GM23338 (cell line): ENCODE measurements at regions not wholly inside any gene's neighbourhood (a gene's known extent, or its start where the extent isn't known, plus 50 kb on each side); places are given as distances from the start of the nearest gene placed in this dataset.

Source experiments
- ATAC-seq: fragments of 200-7000 bp; cut with Tn5 transposase; 3 replicates; pipeline ENCODE4 v1.9.1; 2020
- DNase-seq: peaks from one replicate; pipeline ENCODE4 v3.0.0-alpha.2; 2015; ENCODE audit warnings: low spot score
- H2AFZ ChIP-seq: fragments of 200-600 bp; sonication (generic); 2 replicates; pipeline ENCODE4 v1.8.0; 2016; ENCODE audit warnings: antibody characterized with exemption, mild to moderate bottlenecking, moderate library complexity
- H3F3A ChIP-seq: fragments of 200-600 bp; sonication (generic); replicated peaks from 2 replicates; pipeline ENCODE4 v1.8.0; 2017; ENCODE audit warnings: antibody characterized with exemption, mixed run types, low read depth
- H3K27ac ChIP-seq: fragments of 200-600 bp; sonication (generic); 2 replicates; pipeline ENCODE4 v1.6.1; 2016; ENCODE audit warnings: low read depth
- H3K27me3 ChIP-seq: fragments of 200-600 bp; sonication (generic); 2 replicates; pipeline ENCODE4 v1.8.0; 2016; ENCODE audit warnings: mild to moderate bottlenecking, mixed run types, moderate library complexity; ENCODE audit not compliant: insufficient read depth
- H3K36me3 ChIP-seq: fragments of 200-600 bp; sonication (generic); 2 replicates; pipeline ENCODE4 v1.8.0; 2016; ENCODE audit warnings: mild to moderate bottlenecking; ENCODE audit not compliant: insufficient read depth
- H3K4me1 ChIP-seq: fragments of 200-600 bp; sonication (generic); 2 replicates; pipeline ENCODE4 v1.8.0; 2016; ENCODE audit warnings: mild to moderate bottlenecking, moderate library complexity; ENCODE audit not compliant: insufficient read depth
- H3K4me2 ChIP-seq: fragments of 200-600 bp; sonication (generic); 2 replicates; pipeline ENCODE4 v1.7.1; 2017; ENCODE audit warnings: mixed run types
- H3K4me3 ChIP-seq: fragments of 200-600 bp; sonication (generic); 2 replicates; pipeline ENCODE4 v1.6.1; 2016; ENCODE audit warnings: mixed run types
- H3K79me2 ChIP-seq: fragments of 200-600 bp; sonication (generic); replicated peaks from 2 replicates; pipeline ENCODE4 v1.8.0; 2017; ENCODE audit warnings: mild to moderate bottlenecking; ENCODE audit not compliant: insufficient read depth
- H3K9me2 ChIP-seq: fragments of 200-600 bp; sonication (generic); 2 replicates; pipeline ENCODE4 v1.8.0; 2017; ENCODE audit not compliant: insufficient read depth
- H4K20me1 ChIP-seq: fragments of 200-600 bp; sonication (generic); replicated peaks from 2 replicates; pipeline ENCODE4 v1.8.0; 2017; ENCODE audit warnings: mild to moderate bottlenecking; ENCODE audit not compliant: insufficient read depth
- H3K27ac Mint-ChIP-seq: 2 replicates; pipeline ENCODE4 v1.8.0; 2020; ENCODE audit warnings: inconsistent platforms, mild to moderate bottlenecking, moderate library complexity, mixed read lengths
- H3K27me3 Mint-ChIP-seq: 3 replicates; pipeline ENCODE4 v1.8.0; 2022; ENCODE audit warnings: low read depth, mild to moderate bottlenecking, moderate library complexity, mixed read lengths, inconsistent platforms; ENCODE audit not compliant: insufficient read depth, poor library complexity
- H3K36me3 Mint-ChIP-seq: 3 replicates; pipeline ENCODE4 v1.8.0; 2021; ENCODE audit warnings: low read depth, mild to moderate bottlenecking, inconsistent platforms, moderate library complexity, mixed read lengths
- H3K4me1 Mint-ChIP-seq: 3 replicates; pipeline ENCODE4 v1.8.0; 2020; ENCODE audit warnings: mild to moderate bottlenecking, inconsistent platforms, mixed read lengths
- H3K4me3 Mint-ChIP-seq: 3 replicates; pipeline ENCODE4 v1.8.0; 2021; ENCODE audit warnings: moderate library complexity, mild to moderate bottlenecking, inconsistent platforms, mixed read lengths
- H3K9me3 Mint-ChIP-seq: 3 replicates; pipeline ENCODE4 v1.8.0; 2020; ENCODE audit warnings: moderate library complexity, mild to moderate bottlenecking, inconsistent platforms, mixed read lengths
- CREB1 ChIP-seq: fragments of 250-450 bp; sonication (Bioruptor Pico); IDR thresholded peaks from 2 replicates; pipeline ENCODE4 v1.5.0; 2020; ENCODE audit warnings: low read depth, mild to moderate bottlenecking, moderate library complexity
- EZH2 ChIP-seq: fragments of 200-600 bp; sonication (generic); IDR thresholded peaks from one replicate; pipeline ENCODE4 v1.8.0; 2017; ENCODE audit warnings: antibody characterized with exemption, mild to moderate bottlenecking, low read depth; ENCODE audit not compliant: unreplicated experiment
- EZH2phosphoT487 ChIP-seq: fragments of 200-600 bp; sonication (generic); IDR thresholded peaks from one replicate; pipeline ENCODE4 v1.8.1; 2018; ENCODE audit warnings: antibody characterized with exemption; ENCODE audit not compliant: unreplicated experiment
- JUNB ChIP-seq: IDR thresholded peaks from one replicate; pipeline ENCODE4 v1.6.1; 2016; ENCODE audit warnings: antibody characterized with exemption; ENCODE audit not compliant: unreplicated experiment
- STAT1 ChIP-seq: IDR thresholded peaks from one replicate; pipeline ENCODE4 v1.6.1; 2016; ENCODE audit warnings: antibody characterized with exemption; ENCODE audit not compliant: unreplicated experiment
- ZNF114 ChIP-seq: fragments of 250-450 bp; sonication (Bioruptor Pico); IDR thresholded peaks from 2 replicates; pipeline ENCODE4 v1.5.0; 2020; ENCODE audit warnings: mild to moderate bottlenecking, moderate library complexity
- ZNF331 ChIP-seq: fragments of 250-450 bp; sonication (Bioruptor Pico); IDR thresholded peaks from 2 replicates; pipeline ENCODE4 v1.5.0; 2020; ENCODE audit warnings: low read depth, mild to moderate bottlenecking, moderate library complexity
- TF ChIP-seq, protein P1 (sequence below), 2 experiments: fragments of 200-600 bp in 1 of 2; sonication (generic) in 1 of 2; conservative IDR thresholded peaks; 2 replicates each; pipeline versions ENCODE4 v1.5.1 to v1.6.1; 2016 to 2017; ENCODE audit warnings: antibody characterized with exemption in 2 of 2, low read depth in 2 of 2, mild to moderate bottlenecking in 2 of 2, moderate library complexity in 1 of 2
- TF ChIP-seq, protein P2 (sequence below): IDR thresholded peaks from one replicate; pipeline ENCODE4 v1.6.1; 2018; ENCODE audit warnings: antibody characterized with exemption; ENCODE audit not compliant: unreplicated experiment
- TF ChIP-seq, protein P3 (sequence below): IDR thresholded peaks from 2 replicates; pipeline ENCODE4 v1.6.1; 2016; ENCODE audit warnings: antibody characterized with exemption

DNA sequence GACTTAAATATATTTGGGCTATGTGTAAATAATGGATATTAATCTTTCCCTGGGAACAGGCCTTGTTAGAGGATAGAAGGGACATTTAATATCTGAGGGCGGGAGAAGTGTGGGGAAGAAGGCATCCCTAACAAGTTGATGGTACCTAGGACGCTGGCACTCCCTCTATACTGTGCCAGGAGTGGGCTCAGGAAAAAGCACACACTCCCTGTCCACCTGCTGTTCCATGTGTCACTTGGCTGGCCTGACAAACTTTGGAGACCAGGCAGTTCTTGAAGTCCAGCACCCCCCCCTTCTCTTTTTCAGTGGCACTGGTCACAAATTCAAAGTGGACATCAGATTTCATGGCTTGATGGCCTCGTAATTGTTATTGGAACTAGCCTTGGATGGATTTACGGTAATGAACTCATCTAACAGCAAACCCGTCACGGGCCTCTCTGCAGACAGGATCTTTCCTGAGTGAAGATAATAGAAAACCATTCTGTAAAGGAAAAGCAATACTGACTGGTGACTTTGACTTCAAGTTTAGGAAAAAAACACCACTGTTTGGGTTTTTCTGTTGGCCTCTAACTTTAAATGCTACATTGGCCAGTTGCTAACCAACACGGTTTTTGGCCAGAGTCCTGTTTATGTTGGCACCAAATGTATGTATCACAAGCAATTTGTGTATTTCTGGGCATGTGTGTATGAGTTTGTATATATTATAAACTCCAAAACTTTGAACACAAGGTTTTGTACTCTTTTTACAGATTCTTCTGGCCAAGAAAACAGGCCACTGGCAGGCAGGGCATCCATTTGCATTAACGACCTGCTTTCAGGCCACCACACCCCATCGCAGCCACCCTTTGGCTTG, 552.6 kb downstream of the CCDC171 start:
- H3K4me1 Mint-ChIP-seq, result peaks cover 14% of the 10 kb centered on the region

DNA sequence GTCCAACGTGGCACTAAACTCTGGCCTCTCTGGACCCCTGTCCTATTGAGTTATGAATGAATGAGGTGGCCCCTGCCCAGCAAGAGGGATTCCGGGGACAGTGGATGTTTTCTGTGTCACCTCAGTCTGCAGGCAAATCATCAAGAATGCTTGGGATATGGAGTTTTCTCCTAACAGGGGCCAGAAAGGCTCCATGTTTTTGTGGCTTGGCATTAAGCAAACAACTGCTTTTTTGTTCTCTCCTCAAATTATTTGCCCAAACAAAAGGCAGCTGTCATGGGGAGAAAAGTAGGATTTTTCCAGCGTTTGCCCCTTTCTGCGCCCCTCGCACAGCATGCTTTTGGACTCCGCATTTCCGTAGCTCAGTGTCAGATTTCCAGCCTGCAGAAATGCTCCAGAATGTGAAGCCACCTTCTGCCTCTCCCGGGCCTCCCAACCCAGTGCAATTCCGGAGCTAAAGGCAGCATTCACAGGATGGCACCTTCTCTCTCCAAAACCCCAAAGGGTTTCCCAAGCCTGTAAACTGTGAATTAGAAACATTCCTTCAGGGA, 553.3 kb downstream of the CCDC171 start:
- Histone ChIP-seq H3K4me2 (0 out of 2 replicates have a peak overlapping the region, but pooled peaks have one; percentile 20), H3F3A (no peaks in the 10 kb centered on the region), H3K36me3 (no peaks in the 10 kb centered on the region), H3K4me1 (no peaks in the 10 kb centered on the region), H3K4me3 (no peak overlapping the region), H4K20me1 (no peaks in the 10 kb centered on the region), H3K27ac (no peak overlapping the region), H2AFZ (no peak overlapping the region), H3K9me2 (no peaks in the 10 kb centered on the region), H3K27me3 (no peaks in the 10 kb centered on the region), H3K79me2 (no peaks in the 10 kb centered on the region)
- ATAC-seq (peak; percentile 62), DNase-seq (peak; percentile 20)
- peaks cover 13% of the 10 kb centered on the region for H3K4me1 Mint-ChIP-seq
- no peaks in the 10 kb centered on the region for H3K9me3 Mint-ChIP-seq
- peak overlapping the region; percentile 23; the same call in 1 of the 2 replicates for H3K27ac Mint-ChIP-seq
- H3K27me3 Mint-ChIP-seq, result no peaks in the 10 kb centered on the region
- H3K36me3 Mint-ChIP-seq, result no peaks in the 10 kb centered on the region
- TF ChIP-seq, protein P1, sequence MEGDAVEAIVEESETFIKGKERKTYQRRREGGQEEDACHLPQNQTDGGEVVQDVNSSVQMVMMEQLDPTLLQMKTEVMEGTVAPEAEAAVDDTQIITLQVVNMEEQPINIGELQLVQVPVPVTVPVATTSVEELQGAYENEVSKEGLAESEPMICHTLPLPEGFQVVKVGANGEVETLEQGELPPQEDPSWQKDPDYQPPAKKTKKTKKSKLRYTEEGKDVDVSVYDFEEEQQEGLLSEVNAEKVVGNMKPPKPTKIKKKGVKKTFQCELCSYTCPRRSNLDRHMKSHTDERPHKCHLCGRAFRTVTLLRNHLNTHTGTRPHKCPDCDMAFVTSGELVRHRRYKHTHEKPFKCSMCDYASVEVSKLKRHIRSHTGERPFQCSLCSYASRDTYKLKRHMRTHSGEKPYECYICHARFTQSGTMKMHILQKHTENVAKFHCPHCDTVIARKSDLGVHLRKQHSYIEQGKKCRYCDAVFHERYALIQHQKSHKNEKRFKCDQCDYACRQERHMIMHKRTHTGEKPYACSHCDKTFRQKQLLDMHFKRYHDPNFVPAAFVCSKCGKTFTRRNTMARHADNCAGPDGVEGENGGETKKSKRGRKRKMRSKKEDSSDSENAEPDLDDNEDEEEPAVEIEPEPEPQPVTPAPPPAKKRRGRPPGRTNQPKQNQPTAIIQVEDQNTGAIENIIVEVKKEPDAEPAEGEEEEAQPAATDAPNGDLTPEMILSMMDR (conservative IDR thresholded peaks at IDR 0.05; ENCODE audit: low read depth in 2 of 2), result no peak
- TF ChIP-seq EZH2 (no peak), EZH2phosphoT487 (no peak), CREB1 (CRISPR knock-in tag) (no peak)
- H3K4me3 Mint-ChIP-seq, result no peak overlapping the region

More for the DNA sequence above, 552.6 kb downstream of the CCDC171 start:
- DNase-seq (no peak), ATAC-seq (no peak)
- H4K20me1 ChIP-seq, result no peaks in the 10 kb centered on the region
- no peaks in the 10 kb centered on the region for H3K27me3 ChIP-seq
- no peak overlapping the region for H3K27ac ChIP-seq
- Mint-ChIP-seq H3K27me3 (peaks cover under 1% of the 10 kb centered on the region), H3K36me3 (no peaks in the 10 kb centered on the region), H3K4me3 (no peak overlapping the region), H3K9me3 (no peaks in the 10 kb centered on the region), H3K27ac (no peak overlapping the region)
- H3K4me1 ChIP-seq, result no peaks in the 10 kb centered on the region
- H3K4me3 ChIP-seq, result no peak overlapping the region
- H3K36me3 ChIP-seq, result no peaks in the 10 kb centered on the region
- no peaks in the 10 kb centered on the region for H3F3A ChIP-seq
- H2AFZ ChIP-seq, result no peak overlapping the region
- no peaks in the 10 kb centered on the region for H3K79me2 ChIP-seq
- no peak for TF ChIP-seq ZNF331 (CRISPR knock-in tag)
- TF ChIP-seq JUNB, result no peak
- no peak for TF ChIP-seq CREB1 (CRISPR knock-in tag)
- H3K4me2 ChIP-seq, result no peak overlapping the region
- H3K9me2 ChIP-seq, result no peaks in the 10 kb centered on the region

DNA sequence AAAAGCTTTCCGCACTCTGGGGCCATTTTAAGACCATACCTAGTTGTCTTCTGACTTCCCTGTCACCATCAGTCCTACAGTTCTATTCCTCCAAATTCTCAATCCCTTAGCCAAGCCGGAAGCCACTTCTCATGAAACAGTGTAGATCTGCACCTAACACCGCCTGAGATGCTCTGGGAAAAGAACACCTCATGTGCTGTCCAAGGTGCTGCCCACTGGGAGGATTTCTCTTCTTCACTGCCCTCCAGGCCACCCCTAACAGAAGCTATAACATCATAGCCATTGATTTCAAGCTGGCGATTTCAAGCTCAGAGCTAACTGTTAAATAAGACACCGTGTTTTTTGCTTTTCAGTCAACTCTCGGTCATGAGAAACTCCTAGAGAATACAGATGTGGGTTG, 559.3 kb downstream of the CCDC171 start:
- H3K36me3 ChIP-seq, result no peaks in the 10 kb centered on the region
- no peaks in the 10 kb centered on the region for H3F3A ChIP-seq
- peak; percentile 64 for ATAC-seq
- H3K36me3 Mint-ChIP-seq, result no peaks in the 10 kb centered on the region
- peak; percentile 42 for DNase-seq
- H2AFZ ChIP-seq, result no peak overlapping the region
- H3K9me2 ChIP-seq, result no peaks in the 10 kb centered on the region
- no peak overlapping the region for H3K4me3 Mint-ChIP-seq
- H3K79me2 ChIP-seq, result no peaks in the 10 kb centered on the region
- no peaks in the 10 kb centered on the region for H3K27me3 ChIP-seq
- TF ChIP-seq, protein P2, sequence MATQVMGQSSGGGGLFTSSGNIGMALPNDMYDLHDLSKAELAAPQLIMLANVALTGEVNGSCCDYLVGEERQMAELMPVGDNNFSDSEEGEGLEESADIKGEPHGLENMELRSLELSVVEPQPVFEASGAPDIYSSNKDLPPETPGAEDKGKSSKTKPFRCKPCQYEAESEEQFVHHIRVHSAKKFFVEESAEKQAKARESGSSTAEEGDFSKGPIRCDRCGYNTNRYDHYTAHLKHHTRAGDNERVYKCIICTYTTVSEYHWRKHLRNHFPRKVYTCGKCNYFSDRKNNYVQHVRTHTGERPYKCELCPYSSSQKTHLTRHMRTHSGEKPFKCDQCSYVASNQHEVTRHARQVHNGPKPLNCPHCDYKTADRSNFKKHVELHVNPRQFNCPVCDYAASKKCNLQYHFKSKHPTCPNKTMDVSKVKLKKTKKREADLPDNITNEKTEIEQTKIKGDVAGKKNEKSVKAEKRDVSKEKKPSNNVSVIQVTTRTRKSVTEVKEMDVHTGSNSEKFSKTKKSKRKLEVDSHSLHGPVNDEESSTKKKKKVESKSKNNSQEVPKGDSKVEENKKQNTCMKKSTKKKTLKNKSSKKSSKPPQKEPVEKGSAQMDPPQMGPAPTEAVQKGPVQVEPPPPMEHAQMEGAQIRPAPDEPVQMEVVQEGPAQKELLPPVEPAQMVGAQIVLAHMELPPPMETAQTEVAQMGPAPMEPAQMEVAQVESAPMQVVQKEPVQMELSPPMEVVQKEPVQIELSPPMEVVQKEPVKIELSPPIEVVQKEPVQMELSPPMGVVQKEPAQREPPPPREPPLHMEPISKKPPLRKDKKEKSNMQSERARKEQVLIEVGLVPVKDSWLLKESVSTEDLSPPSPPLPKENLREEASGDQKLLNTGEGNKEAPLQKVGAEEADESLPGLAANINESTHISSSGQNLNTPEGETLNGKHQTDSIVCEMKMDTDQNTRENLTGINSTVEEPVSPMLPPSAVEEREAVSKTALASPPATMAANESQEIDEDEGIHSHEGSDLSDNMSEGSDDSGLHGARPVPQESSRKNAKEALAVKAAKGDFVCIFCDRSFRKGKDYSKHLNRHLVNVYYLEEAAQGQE, result peak; percentile 80
- TF ChIP-seq STAT1 (no peak), ZNF114 (CRISPR knock-in tag) (no peak), JUNB (no peak), CREB1 (CRISPR knock-in tag) (no peak)
- TF ChIP-seq, protein P3, sequence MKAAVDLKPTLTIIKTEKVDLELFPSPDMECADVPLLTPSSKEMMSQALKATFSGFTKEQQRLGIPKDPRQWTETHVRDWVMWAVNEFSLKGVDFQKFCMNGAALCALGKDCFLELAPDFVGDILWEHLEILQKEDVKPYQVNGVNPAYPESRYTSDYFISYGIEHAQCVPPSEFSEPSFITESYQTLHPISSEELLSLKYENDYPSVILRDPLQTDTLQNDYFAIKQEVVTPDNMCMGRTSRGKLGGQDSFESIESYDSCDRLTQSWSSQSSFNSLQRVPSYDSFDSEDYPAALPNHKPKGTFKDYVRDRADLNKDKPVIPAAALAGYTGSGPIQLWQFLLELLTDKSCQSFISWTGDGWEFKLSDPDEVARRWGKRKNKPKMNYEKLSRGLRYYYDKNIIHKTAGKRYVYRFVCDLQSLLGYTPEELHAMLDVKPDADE, result no peak
- H3K27ac Mint-ChIP-seq, result no peak overlapping the region
- H3K4me2 ChIP-seq, result no peak overlapping the region
- no peaks in the 10 kb centered on the region for H3K4me1 ChIP-seq
- peaks cover 2% of the 10 kb centered on the region for H3K27me3 Mint-ChIP-seq
- no peak overlapping the region for H3K4me3 ChIP-seq
- no peak overlapping the region for H3K27ac ChIP-seq
- H3K4me1 Mint-ChIP-seq, result no peaks in the 10 kb centered on the region; the same call in 2 of the 3 replicates
- no peaks in the 10 kb centered on the region for H4K20me1 ChIP-seq
- H3K9me3 Mint-ChIP-seq, result no peaks in the 10 kb centered on the region
